VCaP (cell line): ENCODE measurements at regions not wholly inside any gene's neighbourhood (a gene's known extent, or its start where the extent isn't known, plus 50 kb on each side); places are given as distances from the start of the nearest gene placed in this dataset.

Experiments
- H3K27ac ChIP-seq: fragments of 450-650 bp; 2 replicates; pipeline ENCODE4 v1.5.1; 2017
- TF ChIP-seq, protein P1 (sequence below): fragments of 450-650 bp; conservative IDR thresholded peaks from 2 replicates; pipeline ENCODE4 v1.5.1; 2017; ENCODE audit warnings: mild to moderate bottlenecking, moderate library complexity

DNA sequence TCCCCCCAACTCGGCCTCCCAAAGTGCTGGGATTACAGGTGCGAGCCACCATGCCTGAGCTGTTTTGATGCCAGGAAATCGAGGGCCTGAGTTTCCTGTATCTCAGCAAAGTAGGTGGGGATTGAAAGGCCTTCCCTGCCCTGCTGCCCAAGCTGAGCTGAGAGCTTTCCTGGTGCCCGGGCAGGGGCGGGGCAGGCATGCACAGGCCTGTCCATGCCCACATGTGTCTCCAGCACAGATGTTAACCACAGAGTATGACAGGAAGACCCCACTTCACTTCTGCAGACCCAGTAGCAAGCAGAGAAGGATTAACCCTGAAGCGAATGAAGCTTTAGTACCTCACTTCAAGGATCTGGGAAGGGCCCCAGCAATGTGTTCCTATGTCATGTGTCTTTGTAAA, 66.0 kb downstream of the GPR6 start:
- H3K27ac ChIP-seq = no peak overlapping the region
- TF ChIP-seq, protein P1, sequence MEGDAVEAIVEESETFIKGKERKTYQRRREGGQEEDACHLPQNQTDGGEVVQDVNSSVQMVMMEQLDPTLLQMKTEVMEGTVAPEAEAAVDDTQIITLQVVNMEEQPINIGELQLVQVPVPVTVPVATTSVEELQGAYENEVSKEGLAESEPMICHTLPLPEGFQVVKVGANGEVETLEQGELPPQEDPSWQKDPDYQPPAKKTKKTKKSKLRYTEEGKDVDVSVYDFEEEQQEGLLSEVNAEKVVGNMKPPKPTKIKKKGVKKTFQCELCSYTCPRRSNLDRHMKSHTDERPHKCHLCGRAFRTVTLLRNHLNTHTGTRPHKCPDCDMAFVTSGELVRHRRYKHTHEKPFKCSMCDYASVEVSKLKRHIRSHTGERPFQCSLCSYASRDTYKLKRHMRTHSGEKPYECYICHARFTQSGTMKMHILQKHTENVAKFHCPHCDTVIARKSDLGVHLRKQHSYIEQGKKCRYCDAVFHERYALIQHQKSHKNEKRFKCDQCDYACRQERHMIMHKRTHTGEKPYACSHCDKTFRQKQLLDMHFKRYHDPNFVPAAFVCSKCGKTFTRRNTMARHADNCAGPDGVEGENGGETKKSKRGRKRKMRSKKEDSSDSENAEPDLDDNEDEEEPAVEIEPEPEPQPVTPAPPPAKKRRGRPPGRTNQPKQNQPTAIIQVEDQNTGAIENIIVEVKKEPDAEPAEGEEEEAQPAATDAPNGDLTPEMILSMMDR = no peak

DNA sequence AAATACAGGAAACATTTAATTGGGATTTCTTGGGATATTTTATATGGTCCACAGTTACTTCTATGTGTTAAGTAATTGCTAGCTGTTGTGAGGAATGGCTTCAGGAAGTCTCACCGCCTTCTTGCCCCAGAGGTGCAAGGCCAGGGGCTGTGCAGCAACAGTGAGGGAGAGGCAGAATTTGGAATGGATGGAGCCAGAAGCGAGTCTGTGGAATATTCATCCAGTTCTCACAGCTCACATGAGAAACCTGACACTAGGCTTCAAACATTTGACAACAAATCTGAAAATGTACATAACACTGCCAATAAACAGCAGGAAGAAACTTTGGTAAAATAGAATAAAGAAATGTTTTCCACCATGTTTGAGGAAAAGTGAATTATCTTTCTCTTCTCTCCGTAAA, 66.5 kb downstream of the GPR6 start:
- TF ChIP-seq, protein P1 = no peak
- no peak overlapping the region for H3K27ac ChIP-seq

DNA sequence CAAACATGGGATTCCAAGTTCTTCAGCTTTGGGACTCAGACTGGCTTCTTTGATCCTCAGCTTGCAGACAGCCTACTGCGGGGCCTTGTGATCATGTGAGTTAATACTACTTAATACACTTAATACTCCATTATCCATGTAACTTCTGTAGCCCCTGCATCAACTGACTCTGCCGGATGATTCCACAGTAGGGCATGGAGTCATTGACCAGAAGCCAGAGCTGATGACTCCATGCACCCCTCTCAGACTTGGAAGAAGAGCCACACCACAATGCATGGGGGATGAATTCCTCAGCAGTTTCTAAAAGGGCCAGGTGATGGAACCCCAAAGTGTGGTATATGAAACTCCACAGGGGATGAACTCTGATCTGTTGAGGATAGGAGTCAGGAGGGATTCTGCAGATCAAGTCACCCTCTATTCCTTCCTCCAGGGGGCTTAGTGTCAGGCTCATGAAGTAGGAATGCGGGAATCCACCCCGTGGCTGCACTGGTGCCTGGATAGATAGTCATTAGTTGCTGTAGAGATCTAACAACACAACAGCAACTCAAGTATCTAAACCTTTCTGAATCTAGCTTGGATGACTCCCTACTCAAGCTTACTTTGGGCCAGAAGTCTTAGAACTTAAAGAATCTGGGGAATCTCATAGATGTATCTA, 70.2 kb downstream of the GPR6 start:
- TF ChIP-seq, protein P1 = no peak
- H3K27ac ChIP-seq = no peak overlapping the region

DNA sequence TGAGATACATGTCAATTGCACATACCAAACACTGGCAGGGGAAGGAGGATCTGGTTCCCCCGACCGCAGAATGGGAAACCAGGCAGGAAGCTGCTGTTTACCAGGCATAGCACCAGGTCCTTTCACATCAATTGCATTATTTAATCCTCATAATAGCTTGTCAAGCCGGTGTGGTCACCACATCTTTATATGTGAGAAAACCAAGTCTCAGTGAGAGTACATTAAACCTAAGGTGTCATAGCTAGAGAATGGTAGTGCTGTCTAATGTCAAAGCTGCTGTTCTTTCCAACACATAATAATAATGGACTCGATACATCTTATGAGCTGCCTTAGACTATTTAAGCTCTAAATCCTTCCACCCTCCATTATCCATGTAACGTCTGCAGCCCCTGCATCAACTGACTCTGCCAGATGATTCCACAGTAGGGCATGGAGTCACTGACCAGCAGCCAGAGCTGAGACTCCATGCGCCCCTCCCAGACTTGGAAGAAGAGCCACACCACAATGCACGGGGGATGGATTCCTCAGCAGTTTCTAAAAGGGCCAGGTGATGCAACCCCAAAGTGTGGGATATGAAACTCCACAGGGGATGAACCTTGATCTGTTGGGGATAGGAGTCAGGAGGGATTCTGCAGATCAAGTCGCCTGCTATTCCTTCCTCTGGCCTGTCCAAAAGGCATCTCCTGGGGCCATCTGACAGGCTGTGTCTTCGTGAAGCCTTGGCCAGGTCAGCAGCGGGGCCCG, 71.8 kb downstream of the GPR6 start:
- TF ChIP-seq, protein P1 = no peak
- no peak overlapping the region for H3K27ac ChIP-seq
